HG02943 (cell line): ENCODE measurements at regions not wholly inside any gene's neighbourhood (a gene's known extent, or its start where the extent isn't known, plus 50 kb on each side); places are given as distances from the start of the nearest gene placed in this dataset.
"Not testable (repeated sequence)": the region's sequence is repeated elsewhere in the genome, so short reads cannot be mapped to it uniquely, and the experiment has no call there.

Experiments
- ATAC-seq: cut with Tn5 transposase; IDR thresholded peaks from one replicate; pipeline ENCODE4 v1.9.1; 2021; ENCODE audit warnings: mild to moderate bottlenecking, low read depth, moderate library complexity; ENCODE audit not compliant: unreplicated experiment

DNA sequence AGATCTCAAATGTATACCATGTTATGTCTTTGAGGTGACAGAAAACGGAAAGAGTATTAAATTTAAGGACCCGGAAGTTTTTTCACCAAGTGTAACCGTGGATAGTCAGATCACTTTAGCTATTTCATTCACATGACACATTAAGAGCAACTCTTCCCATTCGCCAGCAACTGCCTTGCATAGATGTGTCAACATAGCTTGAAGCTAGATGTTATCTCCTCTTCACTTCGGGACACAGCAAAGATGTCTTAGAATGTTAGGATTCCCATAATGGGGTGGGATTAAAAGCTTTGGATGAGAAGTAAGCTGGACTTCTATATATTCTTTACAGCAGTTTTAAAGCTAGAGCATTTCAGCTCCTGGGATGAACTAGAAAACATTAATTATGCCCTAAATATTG, 1135.9 kb upstream of the PCDH20 start:
- no peak for ATAC-seq

DNA sequence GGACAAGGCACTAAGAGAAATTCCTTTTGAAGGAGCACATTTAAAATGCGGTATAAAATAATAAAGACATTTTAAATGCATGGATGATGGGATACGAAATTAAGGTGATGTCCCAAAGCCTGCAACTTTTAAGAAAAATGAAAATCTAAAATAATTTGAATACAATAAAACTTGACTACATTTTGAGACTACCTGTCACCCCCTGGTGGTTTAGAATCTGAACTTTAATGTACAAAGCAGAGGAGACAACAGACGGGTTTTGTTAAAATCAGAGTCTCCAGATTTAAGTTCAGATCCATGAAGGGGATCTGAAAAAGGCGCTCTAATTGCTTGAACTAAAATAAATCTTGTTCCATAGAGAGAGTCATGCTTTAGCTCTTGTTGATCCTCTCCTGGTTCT, 1129.3 kb upstream of the PCDH20 start:
- no peak for ATAC-seq

DNA sequence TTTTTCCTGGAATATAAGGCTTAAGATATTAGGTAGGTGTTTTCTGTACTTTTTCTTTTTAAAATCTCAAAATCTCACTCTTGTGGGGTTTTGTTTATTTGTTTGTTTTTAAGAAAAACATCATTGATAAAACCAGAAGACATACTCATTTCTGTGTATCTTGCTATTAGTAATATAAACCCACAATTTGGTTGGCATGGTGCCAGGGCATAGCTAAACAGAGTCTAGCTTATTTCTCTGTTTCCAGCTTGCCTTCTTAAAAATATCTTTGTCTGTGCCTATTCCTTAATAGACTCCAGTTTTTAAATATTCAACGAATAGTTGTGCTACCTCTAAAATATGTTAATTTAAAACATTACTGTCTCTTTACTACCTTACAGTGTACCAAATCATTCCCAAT, 1121.9 kb upstream of the PCDH20 start:
- no peak for ATAC-seq

DNA sequence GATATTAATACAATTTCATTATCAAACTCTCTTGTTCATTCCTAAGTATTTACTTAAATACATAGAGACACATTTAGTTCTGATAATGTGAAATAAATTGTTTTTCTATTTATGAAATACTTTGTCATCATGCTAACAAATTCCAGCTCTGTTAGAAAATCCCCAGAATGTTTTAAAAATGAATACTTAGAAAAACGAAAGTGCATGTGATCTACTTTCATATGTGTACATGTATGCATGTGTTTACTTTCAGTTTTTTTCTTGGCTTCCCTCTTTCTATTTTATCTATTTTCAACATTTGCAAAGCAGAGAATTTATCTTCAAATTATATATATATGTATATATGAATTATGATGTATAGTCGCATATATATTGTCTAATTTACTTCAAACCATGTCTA, 1110.0 kb upstream of the PCDH20 start:
- ATAC-seq, result no peak

DNA sequence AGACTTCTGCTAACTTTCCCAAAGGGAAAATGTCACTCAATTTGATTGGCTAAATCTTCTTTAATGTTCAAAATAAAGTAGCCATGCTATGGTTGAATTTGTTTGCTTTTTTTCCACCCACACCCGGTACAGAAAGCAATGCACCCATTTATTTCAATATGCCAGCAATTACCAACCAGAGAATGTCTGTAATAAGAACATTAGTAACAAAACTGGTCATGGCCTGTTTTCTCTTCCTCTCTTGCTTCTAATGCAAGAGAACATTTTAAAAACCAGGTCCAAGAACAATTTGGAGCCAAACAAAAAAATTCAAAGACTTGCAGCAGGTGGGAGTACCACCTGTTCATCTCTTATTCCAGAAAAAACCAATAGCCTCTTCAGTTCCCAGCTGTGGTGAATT, 1108.8 kb upstream of the PCDH20 start:
- ATAC-seq, result no peak

DNA sequence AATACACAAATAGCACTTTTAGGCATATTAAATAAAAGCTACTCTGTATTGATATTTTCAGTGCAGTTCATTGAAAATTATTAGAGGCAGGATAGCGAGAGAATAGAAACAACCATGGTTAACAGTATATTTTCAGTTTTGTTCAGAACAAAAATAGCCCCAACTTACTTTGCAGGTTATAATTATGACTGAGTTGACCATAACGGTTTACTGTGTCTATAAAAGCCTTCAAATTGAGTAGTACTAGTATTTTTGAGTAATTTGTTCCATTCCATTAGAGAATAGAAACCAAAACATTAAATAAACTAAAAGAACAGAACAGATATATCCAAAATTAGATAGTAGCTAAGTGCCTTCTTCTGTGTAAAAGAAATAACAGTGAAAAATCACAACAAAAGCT, 1108.4 kb upstream of the PCDH20 start:
- ATAC-seq, result peak; percentile 47

DNA sequence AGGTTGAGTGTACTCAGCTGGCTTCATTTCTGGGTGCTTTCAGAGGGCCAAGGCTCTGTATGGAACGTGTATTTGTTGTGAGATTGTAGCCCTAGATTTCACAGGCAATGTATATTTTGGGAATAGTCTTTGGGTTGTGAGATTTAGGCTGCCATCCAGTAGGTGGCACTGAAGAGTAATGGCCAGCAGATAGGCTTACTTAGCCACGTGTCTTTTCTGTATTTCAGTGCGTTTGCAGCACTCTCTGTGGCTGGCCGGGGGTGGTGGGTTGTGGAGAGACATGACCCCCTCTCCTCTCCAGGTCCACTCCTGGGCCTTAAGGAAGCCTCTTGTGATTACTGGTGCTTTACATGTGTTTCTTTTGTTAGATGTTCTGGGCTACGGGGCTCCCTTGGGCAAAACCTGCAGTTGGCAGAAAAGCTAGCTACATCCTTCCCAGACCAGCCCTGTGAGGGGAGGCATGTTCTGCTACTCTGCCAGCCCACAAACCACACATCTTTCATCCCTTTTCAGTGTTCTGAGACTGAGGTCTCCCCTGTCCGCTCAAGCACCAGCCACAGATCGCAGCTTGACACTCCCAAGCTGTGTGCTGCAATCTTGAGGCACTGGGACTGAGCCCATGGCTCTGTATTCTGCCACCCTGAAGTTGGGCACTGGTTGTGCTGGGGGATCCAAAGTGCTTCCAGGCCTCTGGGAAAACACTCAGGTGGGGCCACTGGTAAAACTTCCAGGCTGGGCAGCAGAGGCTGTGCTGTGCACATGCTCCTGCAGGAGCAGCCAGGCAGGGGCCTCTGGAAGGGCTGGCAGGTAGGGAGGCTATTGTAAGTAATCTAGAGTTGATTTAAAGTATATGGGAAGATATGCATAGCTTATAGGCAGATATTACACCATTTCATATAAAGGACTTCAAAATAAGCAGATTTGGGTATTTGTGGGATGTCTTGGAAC, 1096.8 kb upstream of the PCDH20 start:
- ATAC-seq, result peak; percentile 78

DNA sequence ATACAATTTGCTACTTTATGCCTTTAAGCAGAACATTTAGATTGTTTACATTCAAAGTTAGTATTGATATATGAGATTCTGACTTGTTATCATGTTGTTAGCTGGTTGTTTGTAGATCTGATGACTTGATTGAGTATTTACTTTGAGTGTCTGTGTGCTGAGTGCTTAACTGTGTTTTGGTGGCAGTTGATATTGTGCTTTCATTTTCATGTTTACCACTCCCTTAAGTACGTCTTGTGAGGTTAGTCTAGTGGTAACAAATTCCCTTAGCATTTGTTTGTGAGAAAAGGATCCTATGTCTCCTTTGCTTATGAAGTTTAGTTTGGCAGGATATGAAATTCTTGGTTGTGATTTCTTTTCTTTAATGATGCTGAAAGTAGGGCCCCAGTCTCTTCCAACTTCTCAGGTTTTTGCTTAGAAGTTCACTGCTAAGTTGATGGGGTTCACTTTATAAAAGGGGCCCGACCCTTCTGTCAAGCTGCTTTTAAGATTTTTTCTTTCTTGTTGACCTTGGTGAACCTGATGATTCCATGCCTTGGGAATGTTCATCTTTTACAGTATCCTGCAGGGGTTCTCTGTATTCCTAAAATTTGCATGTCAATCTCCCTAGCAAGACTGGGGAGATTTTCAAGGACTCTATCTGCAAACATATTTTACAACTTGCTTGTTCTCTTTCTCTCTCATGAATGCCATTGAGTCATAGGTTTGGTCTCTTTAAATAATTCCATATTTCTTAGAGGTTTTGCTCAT, 1095.4 kb upstream of the PCDH20 start:
- no peak for ATAC-seq

DNA sequence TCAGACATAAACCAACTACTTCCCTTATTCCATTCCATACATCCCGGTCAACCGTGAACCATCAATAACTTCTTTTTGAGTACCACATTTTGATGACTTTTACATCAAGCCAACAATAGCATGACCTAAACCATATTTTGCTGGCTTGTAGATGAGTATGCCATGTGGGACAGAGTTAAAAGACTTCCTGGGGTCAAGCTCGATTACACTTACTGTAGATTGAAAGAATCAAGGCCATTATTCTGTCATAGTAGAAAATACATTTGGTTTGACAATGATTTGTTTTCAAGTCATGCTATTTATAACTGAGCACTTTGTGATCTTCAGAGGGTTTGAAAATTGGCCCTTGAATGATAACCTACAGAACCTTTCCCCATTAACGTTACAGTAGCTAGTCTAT, 1086.9 kb upstream of the PCDH20 start:
- ATAC-seq, result no peak

DNA sequence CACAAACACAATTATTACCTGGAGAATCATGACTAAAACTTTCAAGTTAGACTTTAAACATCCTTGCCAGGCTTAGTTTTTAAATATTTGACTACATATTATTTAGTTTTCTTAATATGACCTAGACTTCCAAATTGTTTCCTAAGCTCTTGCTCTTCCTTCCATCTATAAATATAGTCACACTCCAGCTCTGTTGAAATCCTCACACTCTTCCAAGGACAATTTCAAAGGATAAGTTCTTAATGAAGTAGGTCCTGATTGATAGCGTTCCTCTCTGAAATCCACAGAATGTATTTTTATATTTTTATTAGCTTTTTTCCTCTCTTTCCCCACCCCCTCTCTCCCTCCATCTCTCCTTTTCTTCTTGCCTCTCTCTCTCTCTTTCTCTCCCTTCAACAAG, 1074.1 kb upstream of the PCDH20 start:
- no peak for ATAC-seq

DNA sequence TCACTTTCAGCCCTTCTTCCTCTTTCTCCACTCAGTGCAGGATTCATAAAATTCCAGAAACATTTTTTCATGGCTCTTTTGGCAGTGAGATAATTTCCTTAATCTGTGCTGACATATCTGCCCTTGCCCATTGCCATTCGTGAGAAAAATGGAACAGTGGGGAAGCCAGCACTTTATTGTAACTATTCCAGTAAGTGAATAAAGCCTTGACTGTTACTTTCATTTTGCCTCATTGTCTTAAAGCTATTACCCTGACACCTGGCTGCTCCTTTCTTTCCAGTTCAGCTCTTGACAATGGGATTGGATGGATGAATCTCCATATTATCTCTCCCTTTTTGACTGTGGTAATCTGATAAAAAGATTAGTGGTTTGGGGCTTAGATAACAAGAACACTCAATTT, 1068.1 kb upstream of the PCDH20 start:
- no peak for ATAC-seq

DNA sequence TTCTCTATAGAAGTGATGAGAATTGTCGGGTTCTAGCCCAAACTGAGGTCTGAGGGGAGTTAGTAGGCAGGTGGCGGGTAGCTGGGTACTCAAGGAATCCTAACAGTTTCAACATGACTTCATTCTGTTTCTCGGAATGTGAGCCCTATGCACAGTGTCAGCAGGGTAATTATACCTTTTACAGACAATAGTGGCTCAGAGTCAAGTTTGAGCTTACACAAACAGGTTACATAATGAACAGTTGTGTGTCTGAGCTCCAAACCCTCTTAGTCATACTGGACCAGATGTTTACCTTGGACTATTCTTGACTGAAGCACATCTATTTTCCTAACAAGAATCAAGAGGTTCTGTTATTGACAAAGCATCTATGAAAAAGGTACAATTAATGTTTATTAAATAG, 1066.7 kb upstream of the PCDH20 start:
- ATAC-seq, result no peak

DNA sequence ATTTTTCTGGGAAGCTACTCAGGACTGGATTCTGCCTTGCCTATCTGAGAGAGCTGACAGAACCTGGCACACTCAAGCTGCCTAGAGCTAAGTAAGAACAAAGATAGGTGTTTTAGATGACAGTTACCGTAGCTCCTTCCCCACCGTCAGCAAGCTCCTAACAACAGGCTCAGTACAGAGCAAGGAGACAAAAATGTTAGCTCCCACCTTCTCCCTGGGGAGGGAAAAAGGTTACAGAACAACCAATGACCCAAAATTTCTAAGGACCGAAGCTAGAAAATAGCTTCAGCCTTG, 1058.2 kb upstream of the PCDH20 start:
- no peak for ATAC-seq

DNA sequence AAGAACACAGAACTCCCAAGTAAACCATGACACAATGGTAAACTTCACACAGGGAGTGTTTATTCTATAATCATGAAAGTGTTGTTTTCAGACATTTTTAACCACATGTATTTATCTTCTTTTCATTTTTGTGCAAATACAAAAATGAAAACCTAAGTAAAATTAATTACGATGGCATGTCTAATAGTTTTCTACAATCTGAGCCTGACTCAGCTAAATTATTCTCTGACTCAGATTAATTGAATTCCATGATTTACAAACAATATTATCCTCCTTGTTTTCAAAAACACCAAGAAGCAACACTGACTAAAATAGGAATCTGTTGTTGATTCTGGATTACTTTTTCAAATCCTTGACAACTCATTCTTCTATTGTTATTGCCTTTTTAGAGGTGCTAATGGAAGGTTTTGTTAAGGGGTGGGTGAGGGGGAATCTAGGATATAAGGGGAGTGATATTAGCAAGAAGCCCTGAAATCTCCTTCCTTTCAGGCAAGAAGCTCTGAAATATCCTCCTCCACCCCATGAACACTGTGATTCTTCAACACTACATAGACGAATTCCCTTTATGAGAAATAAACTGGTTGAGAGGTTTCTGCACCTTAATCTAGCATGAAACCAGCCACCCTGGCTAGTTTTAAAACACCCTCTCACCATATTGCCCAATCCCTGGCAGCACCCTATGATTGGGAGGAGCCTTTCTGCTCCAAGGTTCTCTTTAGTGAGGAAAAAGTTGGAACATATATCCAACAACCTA, 1057.7 kb upstream of the PCDH20 start:
- no peak for ATAC-seq

DNA sequence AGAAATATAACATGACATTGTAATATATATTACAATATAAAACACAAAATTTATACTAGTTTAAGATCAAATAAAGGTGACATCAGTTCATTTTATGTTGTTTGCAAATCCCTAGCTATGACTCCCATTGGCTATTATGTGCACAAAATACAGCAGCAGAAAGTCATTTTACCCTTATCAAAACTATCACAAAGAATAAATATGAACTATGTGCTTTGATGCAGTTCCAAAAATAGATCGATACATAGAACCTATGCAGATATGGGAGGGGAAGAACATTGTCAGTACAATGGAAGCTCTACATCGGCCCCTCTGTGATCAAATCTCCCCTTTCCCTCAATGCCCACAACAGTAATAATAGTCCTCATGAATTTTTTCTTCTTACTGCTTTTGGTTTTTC, 1038.1 kb upstream of the PCDH20 start:
- no peak for ATAC-seq

DNA sequence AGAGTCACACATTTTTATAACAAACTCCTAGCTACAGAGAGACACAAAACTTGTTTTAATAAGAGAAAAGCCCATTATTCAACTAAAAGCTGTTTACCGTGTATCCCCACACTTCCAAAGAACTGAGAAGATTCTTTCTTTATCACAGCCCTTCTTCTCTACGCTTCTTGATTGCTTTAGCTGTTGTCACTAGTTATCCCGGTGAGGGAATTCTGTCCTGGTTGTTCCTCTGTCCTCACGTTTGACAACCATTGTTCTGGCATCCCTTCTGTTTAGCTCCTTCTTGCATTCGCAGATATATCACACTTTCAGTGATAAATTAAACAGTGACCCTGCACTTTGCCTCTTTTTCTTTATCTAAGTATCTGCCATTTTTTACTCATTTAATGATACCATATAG, 1035.1 kb upstream of the PCDH20 start:
- no peak for ATAC-seq

DNA sequence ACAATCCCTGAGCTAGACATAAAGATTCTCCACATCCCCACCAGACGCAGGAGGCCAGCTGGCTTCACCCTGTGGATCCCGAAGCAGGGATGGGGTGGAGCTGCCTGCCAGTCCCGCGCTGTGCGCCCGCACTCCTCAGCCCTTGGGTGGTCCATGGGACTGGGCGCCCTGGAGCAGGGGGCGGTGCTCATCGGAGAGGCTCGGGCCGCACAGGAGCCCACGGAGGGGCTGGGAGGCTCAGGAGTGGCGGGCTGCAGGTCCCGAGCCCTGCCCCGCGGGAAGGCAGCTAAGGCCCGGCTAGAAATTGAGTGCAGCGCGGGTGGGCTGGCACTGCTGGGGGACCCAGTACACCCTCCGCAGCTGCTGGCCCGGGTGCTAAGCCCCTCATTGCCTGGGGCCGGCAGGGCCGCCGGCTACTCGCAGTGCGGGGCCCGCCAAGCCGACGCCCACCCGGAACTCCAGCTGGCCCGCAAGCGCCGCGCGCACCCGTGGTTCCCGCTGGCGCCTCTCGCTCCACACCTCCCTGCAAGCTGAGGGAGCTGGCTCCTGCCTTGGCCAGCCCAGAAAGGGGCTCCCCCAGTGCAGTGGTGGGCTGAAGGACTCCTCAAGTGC, 1032.2 kb upstream of the PCDH20 start:
- not testable (repeated sequence) for ATAC-seq

DNA sequence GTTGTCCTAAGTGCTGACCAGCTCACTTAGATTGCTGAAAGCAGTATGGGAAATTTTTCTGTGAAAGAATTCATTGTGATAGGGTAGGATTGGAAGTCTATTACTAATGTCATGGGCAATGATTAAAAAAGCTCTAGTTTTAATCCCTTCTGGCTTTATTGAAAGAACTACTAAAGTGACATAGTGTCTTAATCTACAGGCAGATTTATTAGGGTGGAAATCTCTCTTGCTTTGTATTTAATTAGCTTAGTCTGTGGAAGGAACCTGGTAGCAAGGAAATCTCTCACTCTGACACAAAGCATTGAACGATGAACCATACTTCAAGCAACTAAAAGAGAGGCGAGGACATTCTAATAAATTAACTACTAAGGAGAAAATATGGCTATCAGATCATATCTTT, 1029.2 kb upstream of the PCDH20 start:
- no peak for ATAC-seq

DNA sequence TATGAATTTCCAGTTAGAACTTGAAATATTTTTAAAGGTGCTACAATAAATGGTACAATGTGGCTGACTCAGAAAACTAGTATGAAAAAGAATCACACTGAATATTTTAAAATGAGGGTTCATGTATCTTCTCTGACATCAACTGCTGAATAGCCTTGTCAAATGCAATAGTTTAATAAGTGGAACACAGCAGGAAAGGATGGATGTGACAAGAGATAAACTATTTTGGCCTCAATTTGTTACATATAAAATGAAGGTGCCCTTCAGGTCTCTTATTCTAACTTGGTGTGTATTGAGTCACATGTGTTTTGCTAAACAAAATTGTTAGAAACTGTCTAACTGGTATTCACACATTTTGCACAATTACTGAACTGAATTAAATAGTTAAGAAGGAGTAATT, 1018.4 kb upstream of the PCDH20 start:
- ATAC-seq, result no peak

DNA sequence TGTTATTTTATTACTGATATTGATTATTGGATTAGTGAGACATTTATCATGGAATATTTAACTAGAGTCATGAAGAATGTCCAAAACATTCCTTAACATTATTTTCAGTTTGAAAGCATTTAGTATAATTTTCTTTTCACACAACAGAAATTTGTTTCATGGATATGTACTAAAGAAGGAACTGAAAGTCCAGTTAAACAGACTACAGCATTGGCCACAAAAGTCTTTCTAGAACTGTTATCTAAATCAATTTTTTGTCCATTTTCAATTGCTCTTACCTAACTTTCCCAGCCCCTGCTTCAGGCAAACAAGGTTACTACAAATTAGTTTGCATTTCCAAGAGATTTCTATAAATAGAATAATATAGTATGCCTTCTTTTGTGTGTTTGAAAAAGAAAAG, 1018.0 kb upstream of the PCDH20 start:
- no peak for ATAC-seq

DNA sequence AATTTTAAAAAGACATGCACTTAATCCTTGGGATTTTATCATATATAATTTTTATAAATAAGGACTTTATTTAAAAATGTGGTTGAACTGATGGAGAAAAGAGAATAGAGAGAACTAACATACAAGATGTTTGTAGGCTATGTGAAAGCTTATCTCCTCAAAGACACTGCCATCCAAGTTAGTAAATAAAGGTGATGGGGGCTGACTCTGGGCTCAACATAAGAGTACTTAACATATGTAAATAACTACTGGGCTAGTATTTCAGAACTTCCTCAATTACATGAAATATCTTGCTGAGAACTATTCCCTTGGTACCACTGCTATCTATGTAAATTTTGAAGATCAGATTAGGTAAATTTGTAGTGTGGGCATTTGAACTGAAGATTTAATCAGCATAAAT, 1017.3 kb upstream of the PCDH20 start:
- no peak for ATAC-seq
